Liver (tissue), 3 donors: ENCODE measurements at regions not wholly inside any gene's neighbourhood (a gene's known extent, or its start where the extent isn't known, plus 50 kb on each side); places are given as distances from the start of the nearest gene placed in this dataset.

Experiments
- SP1 ChIP-seq: IDR thresholded peaks from 2 replicates; pipeline ENCODE4 v1.6.1; 2018; ENCODE audit warnings: antibody characterized with exemption, mild to moderate bottlenecking
- TF ChIP-seq, protein P1 (sequence below): fragments of 150-350 bp; IDR thresholded peaks from 2 replicates; pipeline ENCODE4 v1.5.1; 2017; ENCODE audit warnings: improper control_type of control experiment, low read depth, low read length; ENCODE audit not compliant: missing input control
- TF ChIP-seq, protein P2 (sequence below): IDR thresholded peaks from 2 replicates; pipeline ENCODE4 v1.6.1; 2016; ENCODE audit warnings: antibody characterized with exemption
- TF ChIP-seq, protein P3 (sequence below): IDR thresholded peaks from 2 replicates; pipeline ENCODE4 v1.6.1; 2016; ENCODE audit warnings: antibody characterized with exemption
- donor health status: healthy.
- donor health status: healthy.

DNA sequence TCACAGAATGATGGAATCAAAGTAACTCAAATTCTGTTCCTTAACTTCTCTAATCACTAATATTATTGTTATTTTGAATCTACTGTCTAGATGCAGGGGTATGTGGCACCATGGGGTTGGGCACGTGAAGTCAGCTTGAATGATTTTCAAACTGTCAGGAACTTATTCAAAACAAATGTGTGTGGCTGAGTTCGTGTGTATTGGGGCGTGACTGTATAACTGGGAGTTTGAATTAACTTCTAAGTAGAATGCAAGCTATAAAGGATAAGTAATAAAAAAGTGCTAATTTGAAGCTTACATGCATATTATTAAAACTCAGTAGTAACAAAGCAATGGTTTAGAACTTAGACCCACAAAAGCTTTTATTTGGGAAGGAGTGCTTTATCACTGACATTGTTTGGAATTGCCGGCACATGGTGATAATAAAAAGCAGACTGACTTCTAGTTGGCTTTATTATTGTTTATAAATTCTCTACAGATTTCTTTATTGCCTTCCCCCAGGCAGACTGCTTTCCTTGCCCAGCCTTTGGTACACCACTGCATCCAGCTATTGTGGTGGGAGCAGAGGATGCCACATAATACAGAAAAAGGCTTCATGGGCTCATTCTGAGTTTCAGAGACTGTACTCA, 84.3 kb downstream of the TENT5C start:
- TF ChIP-seq, protein P1, sequence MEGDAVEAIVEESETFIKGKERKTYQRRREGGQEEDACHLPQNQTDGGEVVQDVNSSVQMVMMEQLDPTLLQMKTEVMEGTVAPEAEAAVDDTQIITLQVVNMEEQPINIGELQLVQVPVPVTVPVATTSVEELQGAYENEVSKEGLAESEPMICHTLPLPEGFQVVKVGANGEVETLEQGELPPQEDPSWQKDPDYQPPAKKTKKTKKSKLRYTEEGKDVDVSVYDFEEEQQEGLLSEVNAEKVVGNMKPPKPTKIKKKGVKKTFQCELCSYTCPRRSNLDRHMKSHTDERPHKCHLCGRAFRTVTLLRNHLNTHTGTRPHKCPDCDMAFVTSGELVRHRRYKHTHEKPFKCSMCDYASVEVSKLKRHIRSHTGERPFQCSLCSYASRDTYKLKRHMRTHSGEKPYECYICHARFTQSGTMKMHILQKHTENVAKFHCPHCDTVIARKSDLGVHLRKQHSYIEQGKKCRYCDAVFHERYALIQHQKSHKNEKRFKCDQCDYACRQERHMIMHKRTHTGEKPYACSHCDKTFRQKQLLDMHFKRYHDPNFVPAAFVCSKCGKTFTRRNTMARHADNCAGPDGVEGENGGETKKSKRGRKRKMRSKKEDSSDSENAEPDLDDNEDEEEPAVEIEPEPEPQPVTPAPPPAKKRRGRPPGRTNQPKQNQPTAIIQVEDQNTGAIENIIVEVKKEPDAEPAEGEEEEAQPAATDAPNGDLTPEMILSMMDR = no peak
- TF ChIP-seq, protein P2, sequence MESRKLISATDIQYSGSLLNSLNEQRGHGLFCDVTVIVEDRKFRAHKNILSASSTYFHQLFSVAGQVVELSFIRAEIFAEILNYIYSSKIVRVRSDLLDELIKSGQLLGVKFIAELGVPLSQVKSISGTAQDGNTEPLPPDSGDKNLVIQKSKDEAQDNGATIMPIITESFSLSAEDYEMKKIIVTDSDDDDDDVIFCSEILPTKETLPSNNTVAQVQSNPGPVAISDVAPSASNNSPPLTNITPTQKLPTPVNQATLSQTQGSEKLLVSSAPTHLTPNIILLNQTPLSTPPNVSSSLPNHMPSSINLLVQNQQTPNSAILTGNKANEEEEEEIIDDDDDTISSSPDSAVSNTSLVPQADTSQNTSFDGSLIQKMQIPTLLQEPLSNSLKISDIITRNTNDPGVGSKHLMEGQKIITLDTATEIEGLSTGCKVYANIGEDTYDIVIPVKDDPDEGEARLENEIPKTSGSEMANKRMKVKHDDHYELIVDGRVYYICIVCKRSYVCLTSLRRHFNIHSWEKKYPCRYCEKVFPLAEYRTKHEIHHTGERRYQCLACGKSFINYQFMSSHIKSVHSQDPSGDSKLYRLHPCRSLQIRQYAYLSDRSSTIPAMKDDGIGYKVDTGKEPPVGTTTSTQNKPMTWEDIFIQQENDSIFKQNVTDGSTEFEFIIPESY = no peak
- TF ChIP-seq, protein P3, sequence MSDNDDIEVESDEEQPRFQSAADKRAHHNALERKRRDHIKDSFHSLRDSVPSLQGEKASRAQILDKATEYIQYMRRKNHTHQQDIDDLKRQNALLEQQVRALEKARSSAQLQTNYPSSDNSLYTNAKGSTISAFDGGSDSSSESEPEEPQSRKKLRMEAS = no peak
- TF ChIP-seq SP1 = no peak
